GM12892 (cell line): ENCODE measurements at regions not wholly inside any gene's neighbourhood (a gene's known extent, or its start where the extent isn't known, plus 50 kb on each side); places are given as distances from the start of the nearest gene placed in this dataset.

Source experiments
- POLR2A ChIP-seq: IDR thresholded peaks from 2 replicates; pipeline ENCODE4 v1.6.1; 2011; ENCODE audit warnings: low read depth, low read length, control low read depth
- POLR2AphosphoS5 ChIP-seq: IDR thresholded peaks from 2 replicates; pipeline ENCODE4 v1.6.1; 2011; ENCODE audit warnings: low read depth, low read length, control low read depth

GRCh38 chr10:29795850-29796249 is 161.1 kb upstream of the SVIL start:
- TF ChIP-seq POLR2A (no peak), POLR2AphosphoS5 (no peak)
